ENCODE measurements at regions not wholly inside any gene's neighbourhood (a gene's known extent, or its start where the extent isn't known, plus 50 kb on each side); places are given as distances from the start of the nearest gene placed in this dataset.
"Not testable (repeated sequence)": the region's sequence is repeated elsewhere in the genome, so short reads cannot be mapped to it uniquely, and the experiment has no call there.

DNA sequence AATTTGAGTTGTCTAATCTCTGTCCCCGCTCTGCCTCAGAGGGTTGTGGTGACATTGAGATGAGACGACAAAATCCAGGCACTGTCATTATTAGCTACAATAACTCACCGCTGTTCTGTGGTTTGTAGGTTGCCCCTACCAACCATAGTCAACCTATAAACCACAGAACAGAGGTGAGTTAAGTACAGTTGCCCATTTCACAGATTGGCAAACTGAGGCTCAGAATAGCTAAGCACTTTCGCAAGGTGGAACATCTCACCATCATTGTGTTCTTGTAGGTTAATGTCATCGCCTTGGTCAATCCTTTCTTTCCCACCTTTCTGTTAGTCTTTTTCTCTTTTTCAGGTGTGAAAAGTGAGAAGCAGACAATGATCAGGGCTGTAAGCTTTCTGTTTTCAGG lies 63.4 kb upstream of the LHX5 start:
- no peak for DNase-seq
- TF ChIP-seq POLR2A (IDR thresholded peaks at IDR 0.05), result no peak
- TF ChIP-seq, protein P1, sequence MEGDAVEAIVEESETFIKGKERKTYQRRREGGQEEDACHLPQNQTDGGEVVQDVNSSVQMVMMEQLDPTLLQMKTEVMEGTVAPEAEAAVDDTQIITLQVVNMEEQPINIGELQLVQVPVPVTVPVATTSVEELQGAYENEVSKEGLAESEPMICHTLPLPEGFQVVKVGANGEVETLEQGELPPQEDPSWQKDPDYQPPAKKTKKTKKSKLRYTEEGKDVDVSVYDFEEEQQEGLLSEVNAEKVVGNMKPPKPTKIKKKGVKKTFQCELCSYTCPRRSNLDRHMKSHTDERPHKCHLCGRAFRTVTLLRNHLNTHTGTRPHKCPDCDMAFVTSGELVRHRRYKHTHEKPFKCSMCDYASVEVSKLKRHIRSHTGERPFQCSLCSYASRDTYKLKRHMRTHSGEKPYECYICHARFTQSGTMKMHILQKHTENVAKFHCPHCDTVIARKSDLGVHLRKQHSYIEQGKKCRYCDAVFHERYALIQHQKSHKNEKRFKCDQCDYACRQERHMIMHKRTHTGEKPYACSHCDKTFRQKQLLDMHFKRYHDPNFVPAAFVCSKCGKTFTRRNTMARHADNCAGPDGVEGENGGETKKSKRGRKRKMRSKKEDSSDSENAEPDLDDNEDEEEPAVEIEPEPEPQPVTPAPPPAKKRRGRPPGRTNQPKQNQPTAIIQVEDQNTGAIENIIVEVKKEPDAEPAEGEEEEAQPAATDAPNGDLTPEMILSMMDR (IDR thresholded peaks at IDR 0.05), result no peak
- H3K27ac ChIP-seq, result no peak overlapping the region
- no peaks in the 10 kb centered on the region for H3K4me1 ChIP-seq
- no peaks in the 10 kb centered on the region for H3K27me3 ChIP-seq
- no peak overlapping the region for H3K4me3 ChIP-seq
- no peaks in the 10 kb centered on the region for H3K36me3 ChIP-seq
- H3K9me3 ChIP-seq, result no peaks in the 10 kb centered on the region

DNA sequence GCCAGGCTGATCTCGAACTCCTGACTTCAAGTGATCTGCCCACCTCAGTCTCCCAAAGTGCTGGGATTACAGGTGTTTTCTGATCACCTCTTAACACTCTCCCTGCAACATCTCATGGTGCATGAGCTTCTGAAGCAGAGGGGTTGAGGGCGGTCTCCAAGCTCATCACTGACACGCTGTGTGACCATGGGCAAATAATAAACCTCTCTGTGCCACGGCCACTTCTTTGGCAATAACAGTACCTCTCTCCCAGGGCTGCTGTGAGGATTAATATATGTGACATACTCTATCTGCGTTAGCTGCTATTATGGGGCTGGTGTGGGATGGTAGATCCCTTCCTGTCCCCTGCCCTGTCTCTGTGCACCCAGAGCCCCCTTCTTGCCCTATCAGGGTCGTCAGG lies 62.9 kb upstream of the LHX5 start:
- Histone ChIP-seq H3K4me3 (no peak overlapping the region), H3K4me1 (no peaks in the 10 kb centered on the region), H3K27me3 (no peaks in the 10 kb centered on the region), H3K9me3 (no peaks in the 10 kb centered on the region), H3K36me3 (no peaks in the 10 kb centered on the region), H3K27ac (no peak overlapping the region)
- DNase-seq, result no peak
- TF ChIP-seq, protein P1 (IDR thresholded peaks at IDR 0.05), result no peak
- no peak for TF ChIP-seq POLR2A (IDR thresholded peaks at IDR 0.05)

DNA sequence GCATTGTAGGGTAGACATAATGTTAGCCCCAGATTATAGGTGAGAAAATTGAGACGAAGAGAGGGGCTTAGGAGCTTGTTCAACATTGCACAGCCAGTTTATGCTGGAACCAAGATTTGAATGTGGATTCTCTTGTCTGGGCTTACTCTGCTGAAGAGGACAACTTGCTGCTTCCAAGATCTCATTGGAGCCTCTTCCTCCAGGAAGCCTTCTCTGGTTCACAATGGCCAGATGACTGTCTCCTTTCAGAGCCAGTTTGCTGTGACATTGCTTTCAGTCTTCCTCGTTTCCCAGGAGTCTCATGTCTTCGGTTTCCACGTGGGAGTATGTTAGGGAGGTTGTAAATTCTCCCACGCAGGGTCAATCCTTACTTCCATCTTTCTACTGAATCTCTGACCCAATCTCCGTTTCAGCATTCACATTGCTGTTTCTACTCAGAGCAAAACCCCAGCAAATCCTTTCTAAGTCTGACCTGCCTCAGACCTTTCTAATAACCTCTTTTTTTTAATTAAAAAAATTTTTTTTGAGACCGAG lies 62.2 kb upstream of the LHX5 start:
- no peak overlapping the region for H3K4me3 ChIP-seq
- H3K27me3 ChIP-seq, result no peaks in the 10 kb centered on the region
- H3K27ac ChIP-seq, result no peak overlapping the region
- DNase-seq, result no peak
- TF ChIP-seq POLR2A (IDR thresholded peaks at IDR 0.05), result no peak
- TF ChIP-seq, protein P1 (IDR thresholded peaks at IDR 0.05), result no peak
- no peaks in the 10 kb centered on the region for H3K36me3 ChIP-seq
- no peaks in the 10 kb centered on the region for H3K9me3 ChIP-seq
- no peaks in the 10 kb centered on the region for H3K4me1 ChIP-seq

DNA sequence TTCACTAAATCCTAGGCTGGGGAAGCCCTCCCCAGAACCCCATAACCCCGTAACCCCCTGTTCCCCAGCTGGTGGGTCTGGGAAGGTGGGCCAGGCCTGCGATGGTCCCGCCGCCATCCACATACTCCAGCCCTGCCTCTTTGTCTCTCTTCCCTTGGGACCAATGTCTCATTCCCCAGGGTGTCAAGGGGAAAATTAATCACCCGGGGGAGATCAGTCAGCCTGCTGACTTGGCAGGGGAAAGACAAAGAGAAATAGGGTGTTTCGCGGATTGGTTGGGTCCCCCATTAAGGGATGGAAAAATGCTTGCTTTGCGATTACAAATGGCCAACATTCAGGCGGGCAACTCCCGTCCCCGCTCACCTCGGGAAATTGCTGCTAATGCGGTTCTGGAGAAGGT lies 60.6 kb upstream of the LHX5 start:
- DNase-seq, result no peak
- no peak for TF ChIP-seq POLR2A (IDR thresholded peaks at IDR 0.05)
- TF ChIP-seq, protein P1 (IDR thresholded peaks at IDR 0.05), result no peak
- H3K36me3 ChIP-seq, result no peaks in the 10 kb centered on the region
- H3K27ac ChIP-seq, result no peak overlapping the region
- H3K27me3 ChIP-seq, result no peaks in the 10 kb centered on the region
- no peaks in the 10 kb centered on the region for H3K9me3 ChIP-seq
- no peaks in the 10 kb centered on the region for H3K4me1 ChIP-seq
- no peak overlapping the region for H3K4me3 ChIP-seq

DNA sequence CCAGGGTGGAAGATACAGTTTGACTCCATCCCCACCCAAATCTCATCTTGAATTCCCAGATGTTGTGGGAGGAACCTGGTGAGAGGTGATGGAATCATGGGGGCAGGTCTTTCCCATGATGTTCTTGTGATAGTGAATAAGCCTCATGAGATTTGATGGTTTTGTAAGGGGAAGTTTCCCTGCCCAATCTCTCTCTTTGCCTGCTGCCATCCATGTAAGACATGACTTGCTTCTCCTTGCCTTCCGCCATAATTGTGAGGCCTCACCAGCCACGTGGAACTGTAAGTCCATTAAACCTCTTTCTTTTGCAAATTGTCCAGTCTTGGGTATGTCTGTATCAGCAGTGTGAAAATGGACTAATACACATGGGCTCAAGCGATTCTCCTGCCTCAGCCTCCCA lies 59.4 kb upstream of the LHX5 start:
- not testable (repeated sequence) for DNase-seq, H3K4me3 ChIP-seq, H3K27me3 ChIP-seq, H3K36me3 ChIP-seq, H3K27ac ChIP-seq, H3K4me1 ChIP-seq, H3K9me3 ChIP-seq

DNA sequence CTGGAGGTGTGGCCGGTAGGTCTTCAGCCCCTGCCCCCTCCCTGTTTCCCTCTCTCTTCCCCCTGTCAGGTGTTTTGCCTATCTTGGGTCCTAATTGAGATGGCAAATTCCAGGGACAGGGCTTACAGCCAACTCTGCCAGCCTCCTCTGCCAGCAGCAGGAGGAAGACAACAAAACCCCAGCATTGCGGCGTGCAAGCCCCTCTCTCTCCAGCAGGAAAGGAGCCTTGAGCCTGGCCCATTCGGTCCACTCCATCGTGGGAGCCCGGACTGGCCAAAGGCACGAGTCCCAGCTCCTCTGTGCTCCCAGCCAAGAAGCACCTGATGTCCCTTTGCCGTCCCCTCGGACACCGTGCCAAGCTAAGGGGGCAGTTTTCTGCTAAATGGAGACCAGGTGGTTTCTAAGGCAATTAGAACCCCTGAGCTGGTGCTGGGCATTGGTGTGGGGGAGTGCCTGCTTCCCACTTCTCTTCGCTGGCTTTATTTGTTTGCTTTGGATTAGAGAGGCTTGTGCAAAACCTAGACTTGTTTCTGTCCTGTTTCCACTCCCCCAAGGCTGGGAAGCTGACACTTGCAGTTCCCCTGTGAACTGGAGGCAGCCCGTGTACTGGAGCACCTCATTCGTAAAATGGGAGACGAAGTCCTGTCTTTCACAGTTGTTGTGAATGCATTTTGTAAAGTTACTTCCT lies 57.1 kb upstream of the LHX5 start:
- TF ChIP-seq, protein P1 (IDR thresholded peaks at IDR 0.05), result no peak
- no peak for TF ChIP-seq POLR2A (IDR thresholded peaks at IDR 0.05)
- H3K27ac ChIP-seq, result no peak overlapping the region
- H3K9me3 ChIP-seq, result no peaks in the 10 kb centered on the region
- no peaks in the 10 kb centered on the region for H3K27me3 ChIP-seq
- no peaks in the 10 kb centered on the region for H3K36me3 ChIP-seq
- DNase-seq, result no peak
- no peak overlapping the region for H3K4me3 ChIP-seq
- H3K4me1 ChIP-seq, result no peaks in the 10 kb centered on the region
